Thoracic aorta (tissue), 2 donors: ENCODE measurements at regions not wholly inside any gene's neighbourhood (a gene's known extent, or its start where the extent isn't known, plus 50 kb on each side); places are given as distances from the start of the nearest gene placed in this dataset.
"Not testable (repeated sequence)": the region's sequence is repeated elsewhere in the genome, so short reads cannot be mapped to it uniquely, and the experiment has no call there.

Experiments used
- ATAC-seq: fragments of 150-250 bp; one replicate; pipeline ENCODE4 v1.8.0; 2017; ENCODE audit warnings: low read depth; ENCODE audit not compliant: insufficient number of reproducible peaks, low FRiP score
- DNase-seq: peaks from one replicate; pipeline ENCODE4 v3.0.0-alpha.2; 2020; ENCODE audit warnings: low spot score
- H3K27ac ChIP-seq, 2 donors: fragments of 200-600 bp; sonication (generic); 1 replicate in 1 of 2; 2 replicates in 1 of 2; pipeline ENCODE4 v1.5.1; 2016; ENCODE audit warnings: mild to moderate bottlenecking in 2 of 2, moderate library complexity in 2 of 2
- H3K27me3 ChIP-seq: fragments of 200-600 bp; sonication (generic); replicated peaks from 2 replicates; pipeline ENCODE4 v1.6.0; 2016; ENCODE audit warnings: mild to moderate bottlenecking; ENCODE audit not compliant: insufficient read depth
- H3K36me3 ChIP-seq: fragments of 200-600 bp; sonication (generic); one replicate; pipeline ENCODE4 v1.5.1; 2016
- H3K4me1 ChIP-seq, 2 donors: fragments of 200-600 bp; sonication (generic); 1 replicate in 1 of 2; 2 replicates in 1 of 2; pipeline versions ENCODE4 v1.5.1 to v1.6.0; 2016; ENCODE audit warnings: low read depth in 2 of 2, mild to moderate bottlenecking in 1 of 2; ENCODE audit not compliant: control insufficient read depth in 1 of 2
- H3K4me3 ChIP-seq: fragments of 200-600 bp; sonication (generic); 2 replicates; pipeline ENCODE4 v1.5.1; 2016; ENCODE audit warnings: mild to moderate bottlenecking
- H3K9me3 ChIP-seq: fragments of 200-600 bp; sonication (generic); 2 replicates; pipeline ENCODE4 v1.5.1; 2016
- CTCF ChIP-seq: fragments of 200-600 bp; sonication (generic); IDR thresholded peaks from one replicate; pipeline ENCODE4 v1.5.1; 2019; ENCODE audit warnings: antibody characterized with exemption

- no peaks in the 10 kb centered on the region for H3K9me3 ChIP-seq
- no peaks in the 10 kb centered on the region for H3K4me1 ChIP-seq
- TF ChIP-seq CTCF = no peak
- no peak overlapping the region for H3K27ac ChIP-seq
- H3K4me3 ChIP-seq = no peak overlapping the region
- DNase-seq = no peak
- no peak for ATAC-seq
- H3K36me3 ChIP-seq = no peaks in the 10 kb centered on the region
- no peaks in the 10 kb centered on the region for H3K27me3 ChIP-seq
Observed at GRCh38 chr4:114435116-114435515, 163.5 kb upstream of the UGT8 start.

- no peaks in the 10 kb centered on the region for H3K4me1 ChIP-seq
- ATAC-seq (no peak), DNase-seq (no peak)
- no peaks in the 10 kb centered on the region for H3K36me3 ChIP-seq
- H3K27me3 ChIP-seq = no peaks in the 10 kb centered on the region
- no peaks in the 10 kb centered on the region for H3K9me3 ChIP-seq
- no peak overlapping the region for H3K4me3 ChIP-seq
- TF ChIP-seq CTCF = no peak
- H3K27ac ChIP-seq = no peak overlapping the region
Observed at GRCh38 chr4:114442856-114443255, 155.8 kb upstream of the UGT8 start.

GRCh38 chr4:114444211-114444610, 154.4 kb upstream of the UGT8 start:
- H3K4me3 ChIP-seq = no peak overlapping the region
- no peaks in the 10 kb centered on the region for H3K36me3 ChIP-seq
- no peaks in the 10 kb centered on the region for H3K27me3 ChIP-seq
- no peaks in the 10 kb centered on the region for H3K9me3 ChIP-seq
- TF ChIP-seq CTCF = no peak
- no peak for DNase-seq
- ATAC-seq = no peak
- H3K27ac ChIP-seq = no peak overlapping the region
- H3K4me1 ChIP-seq = no peaks in the 10 kb centered on the region

- ATAC-seq = not testable (repeated sequence)
Observed at GRCh38 chr4:114447963-114448516, 150.6 kb upstream of the UGT8 start.

GRCh38 chr4:114458728-114459127, 139.9 kb upstream of the UGT8 start:
- ATAC-seq (no peak), DNase-seq (no peak)
- no peaks in the 10 kb centered on the region for H3K27me3 ChIP-seq
- H3K36me3 ChIP-seq = no peaks in the 10 kb centered on the region
- H3K4me3 ChIP-seq = no peak overlapping the region
- no peaks in the 10 kb centered on the region for H3K4me1 ChIP-seq
- H3K27ac ChIP-seq = no peak overlapping the region
- TF ChIP-seq CTCF = no peak
- H3K9me3 ChIP-seq = no peaks in the 10 kb centered on the region

More at GRCh38 chr4:114447963-114448516, 150.6 kb upstream of the UGT8 start:
- not testable (repeated sequence) for DNase-seq, H3K27me3 ChIP-seq, H3K36me3 ChIP-seq, H3K27ac ChIP-seq, H3K4me1 ChIP-seq, H3K4me3 ChIP-seq, H3K9me3 ChIP-seq

- H3K9me3 ChIP-seq = no peaks in the 10 kb centered on the region
- ATAC-seq (no peak), DNase-seq (no peak)
- no peak overlapping the region for H3K27ac ChIP-seq
- H3K4me1 ChIP-seq = no peaks in the 10 kb centered on the region
- H3K27me3 ChIP-seq = no peaks in the 10 kb centered on the region
- TF ChIP-seq CTCF = no peak
- H3K4me3 ChIP-seq = no peak overlapping the region
- no peaks in the 10 kb centered on the region for H3K36me3 ChIP-seq
Observed at GRCh38 chr4:114464726-114465272, 133.8 kb upstream of the UGT8 start.
